GM19043 (cell line): ENCODE measurements at regions not wholly inside any gene's neighbourhood (a gene's known extent, or its start where the extent isn't known, plus 50 kb on each side); places are given as distances from the start of the nearest gene placed in this dataset.
"Not testable (repeated sequence)": the region's sequence is repeated elsewhere in the genome, so short reads cannot be mapped to it uniquely, and the experiment has no call there.

Source experiments
- ATAC-seq: cut with Tn5 transposase; IDR thresholded peaks from one replicate; pipeline ENCODE4 v1.9.1; 2021; ENCODE audit warnings: low read depth; ENCODE audit not compliant: unreplicated experiment

GRCh38 chr2:138424436-138425140 is 77.0 kb upstream of the SPOPL start:
- no peak for ATAC-seq

- ATAC-seq: not testable (repeated sequence)
These were observed 75.5 kb upstream of the SPOPL start for GRCh38 chr2:138426116-138426515.

- no peak for ATAC-seq
These were observed 72.7 kb upstream of the SPOPL start for GRCh38 chr2:138428710-138429440.

GRCh38 chr2:138430181-138430580 is 71.4 kb upstream of the SPOPL start:
- ATAC-seq: no peak

GRCh38 chr2:138432971-138433370 is 68.6 kb upstream of the SPOPL start:
- ATAC-seq: no peak

GRCh38 chr2:138433995-138434951 is 67.3 kb upstream of the SPOPL start:
- no peak for ATAC-seq

- no peak for ATAC-seq
These were observed 65.9 kb upstream of the SPOPL start for GRCh38 chr2:138435701-138436100.

GRCh38 chr2:138439733-138440132 is 61.8 kb upstream of the SPOPL start:
- ATAC-seq: no peak

- no peak for ATAC-seq
These were observed 60.8 kb upstream of the SPOPL start for GRCh38 chr2:138440759-138441158.

GRCh38 chr2:138441916-138442315 is 59.7 kb upstream of the SPOPL start:
- ATAC-seq: no peak

GRCh38 chr2:138444411-138444810 is 57.2 kb upstream of the SPOPL start:
- ATAC-seq: no peak

- ATAC-seq: no peak
These were observed 56.3 kb upstream of the SPOPL start for GRCh38 chr2:138445227-138445626.

- no peak for ATAC-seq
These were observed 55.5 kb upstream of the SPOPL start for GRCh38 chr2:138446043-138446442.

- ATAC-seq: no peak
These were observed 53.5 kb upstream of the SPOPL start for GRCh38 chr2:138447889-138448570.
